Mesothelial cell of epicardium (in vitro differentiated cells): ENCODE measurements at regions not wholly inside any gene's neighbourhood (a gene's known extent, or its start where the extent isn't known, plus 50 kb on each side); places are given as distances from the start of the nearest gene placed in this dataset.

Experiments
- DNase-seq, 2 experiments: peaks; one replicate each; pipeline ENCODE4 v3.0.0; 2021; ENCODE audit warnings: low spot score in 2 of 2; ENCODE audit not compliant: unreplicated experiment in 2 of 2
- H3K27ac Mint-ChIP-seq: 2 replicates; pipeline ENCODE4 v1.8.0; 2021; ENCODE audit warnings: mixed read lengths
- H3K27me3 Mint-ChIP-seq: 2 replicates; pipeline ENCODE4 v1.8.0; 2021; ENCODE audit warnings: low read depth, mixed read lengths
- H3K36me3 Mint-ChIP-seq: 2 replicates; pipeline ENCODE4 v1.8.0; 2021; ENCODE audit warnings: mixed read lengths
- H3K4me1 Mint-ChIP-seq: 2 replicates; pipeline ENCODE4 v1.8.0; 2021; ENCODE audit warnings: mixed read lengths
- H3K4me3 Mint-ChIP-seq: 2 replicates; pipeline ENCODE4 v1.8.0; 2021; ENCODE audit warnings: mild to moderate bottlenecking, moderate library complexity, mixed read lengths
- H3K9me3 Mint-ChIP-seq: 2 replicates; pipeline ENCODE4 v1.8.0; 2021; ENCODE audit warnings: mixed read lengths
- CTCF ChIP-seq: fragments of 200-600 bp; sonication (generic); IDR thresholded peaks from one replicate; pipeline ENCODE4 v1.5.0; 2021; ENCODE audit warnings: antibody characterized with exemption; ENCODE audit not compliant: unreplicated experiment

- Mint-ChIP-seq H3K36me3 (no peaks in the 10 kb centered on the region), H3K27me3 (no peaks in the 10 kb centered on the region), H3K4me1 (no peaks in the 10 kb centered on the region), H3K27ac (no peak overlapping the region), H3K4me3 (no peak overlapping the region), H3K9me3 (peaks cover 6% of the 10 kb centered on the region)
- no peak for TF ChIP-seq CTCF
- DNase-seq: no peak
These were observed 67.3 kb upstream of the TNP1 start for GRCh38 chr2:216927163-216927562.

- H3K36me3 Mint-ChIP-seq: no peaks in the 10 kb centered on the region
- H3K4me3 Mint-ChIP-seq: no peak overlapping the region
- no peak overlapping the region for H3K27ac Mint-ChIP-seq
- no peaks in the 10 kb centered on the region for H3K4me1 Mint-ChIP-seq
- no peaks in the 10 kb centered on the region for H3K27me3 Mint-ChIP-seq
- no peak for TF ChIP-seq CTCF
- peaks cover 6% of the 10 kb centered on the region for H3K9me3 Mint-ChIP-seq
- no peak for DNase-seq
These were observed 65.9 kb upstream of the TNP1 start for GRCh38 chr2:216925636-216926366.

- no peak for TF ChIP-seq CTCF
- H3K27me3 Mint-ChIP-seq: no peaks in the 10 kb centered on the region
- no peak for DNase-seq
- H3K4me1 Mint-ChIP-seq: no peaks in the 10 kb centered on the region
- H3K36me3 Mint-ChIP-seq: no peaks in the 10 kb centered on the region
- H3K4me3 Mint-ChIP-seq: no peak overlapping the region
- H3K9me3 Mint-ChIP-seq: peaks cover 6% of the 10 kb centered on the region
- no peak overlapping the region for H3K27ac Mint-ChIP-seq
These were observed 65.1 kb upstream of the TNP1 start for GRCh38 chr2:216925006-216925405.

- no peaks in the 10 kb centered on the region for H3K4me1 Mint-ChIP-seq
- H3K4me3 Mint-ChIP-seq: no peak overlapping the region
- H3K36me3 Mint-ChIP-seq: no peaks in the 10 kb centered on the region
- H3K9me3 Mint-ChIP-seq: peaks cover 6% of the 10 kb centered on the region
- TF ChIP-seq CTCF: no peak
- DNase-seq: no peak
- no peak overlapping the region for H3K27ac Mint-ChIP-seq
- H3K27me3 Mint-ChIP-seq: no peaks in the 10 kb centered on the region
These were observed 63.8 kb upstream of the TNP1 start for GRCh38 chr2:216923706-216924105.

GRCh38 chr2:216922175-216922780 lies 62.4 kb upstream of the TNP1 start:
- no peak for DNase-seq
- H3K9me3 Mint-ChIP-seq: peaks cover 6% of the 10 kb centered on the region
- H3K27ac Mint-ChIP-seq: no peak overlapping the region
- H3K36me3 Mint-ChIP-seq: no peaks in the 10 kb centered on the region
- peaks cover 8% of the 10 kb centered on the region for H3K4me1 Mint-ChIP-seq
- TF ChIP-seq CTCF: no peak
- H3K27me3 Mint-ChIP-seq: no peaks in the 10 kb centered on the region
- no peak overlapping the region for H3K4me3 Mint-ChIP-seq
